ENCODE measurements at regions not wholly inside any gene's neighbourhood (a gene's known extent, or its start where the extent isn't known, plus 50 kb on each side); places are given as distances from the start of the nearest gene placed in this dataset.

- Histone ChIP-seq H3K4me3 (IDR thresholded peaks at IDR 0.05; ENCODE audit: insufficient read depth, low read depth, low read length) (no peak overlapping the region), H3K79me2 (ENCODE audit: insufficient read depth, low read depth) (no peaks in the 10 kb centered on the region), H3K4me2 (no peak overlapping the region), H3K27ac (no peak overlapping the region), H2AFZ (ENCODE audit: low read depth) (no peak overlapping the region), H3K9ac (no peak overlapping the region), H4K20me1 (ENCODE audit: insufficient read depth) (no peaks in the 10 kb centered on the region), H3K4me1 (ENCODE audit: low read depth, poor library complexity, severe bottlenecking) (peaks cover 18% of the 10 kb centered on the region), H3K27me3 (ENCODE audit: insufficient read depth, low read depth) (0 out of 2 replicates have a peak, but pooled peaks cover 2% of the 10 kb centered on the region), H3K36me3 (ENCODE audit: insufficient read depth) (no peaks in the 10 kb centered on the region)
- TF ChIP-seq CTCF (conservative IDR thresholded peaks at IDR 0.05; ENCODE audit: low read depth, low read length): no peak
Measured at GRCh38 chr9:129385211-129385934, 207.3 kb upstream of the IER5L start.

GRCh38 chr9:129384491-129385210, 206.6 kb upstream of the IER5L start:
- no peak overlapping the region for H3K27ac ChIP-seq
- no peak overlapping the region for H3K4me2 ChIP-seq
- H3K79me2 ChIP-seq (ENCODE audit: insufficient read depth, low read depth): no peaks in the 10 kb centered on the region
- H3K4me1 ChIP-seq (ENCODE audit: low read depth, poor library complexity, severe bottlenecking): peaks cover 18% of the 10 kb centered on the region
- H3K36me3 ChIP-seq (ENCODE audit: insufficient read depth): no peaks in the 10 kb centered on the region
- no peak for TF ChIP-seq CTCF (conservative IDR thresholded peaks at IDR 0.05; ENCODE audit: low read depth, low read length)
- H4K20me1 ChIP-seq (ENCODE audit: insufficient read depth): no peaks in the 10 kb centered on the region
- 0 out of 2 replicates have a peak, but pooled peaks cover 2% of the 10 kb centered on the region for H3K27me3 ChIP-seq (ENCODE audit: insufficient read depth, low read depth)
- no peak overlapping the region for H3K4me3 ChIP-seq (IDR thresholded peaks at IDR 0.05; ENCODE audit: insufficient read depth, low read depth, low read length)
- no peak overlapping the region for H2AFZ ChIP-seq (ENCODE audit: low read depth)
- no peak overlapping the region for H3K9ac ChIP-seq

GRCh38 chr9:129383561-129384490, 205.8 kb upstream of the IER5L start:
- peak overlapping the region; percentile 80 for H3K4me2 ChIP-seq
- no peaks in the 10 kb centered on the region for H4K20me1 ChIP-seq (ENCODE audit: insufficient read depth)
- peak overlapping the region; percentile 66 for H2AFZ ChIP-seq (ENCODE audit: low read depth)
- H3K79me2 ChIP-seq (ENCODE audit: insufficient read depth, low read depth): no peaks in the 10 kb centered on the region
- TF ChIP-seq CTCF (conservative IDR thresholded peaks at IDR 0.05; ENCODE audit: low read depth, low read length): no peak
- H3K4me1 ChIP-seq (ENCODE audit: low read depth, poor library complexity, severe bottlenecking): peaks cover 18% of the 10 kb centered on the region
- 0 out of 2 replicates have a peak, but pooled peaks cover 2% of the 10 kb centered on the region for H3K27me3 ChIP-seq (ENCODE audit: insufficient read depth, low read depth)
- H3K36me3 ChIP-seq (ENCODE audit: insufficient read depth): no peaks in the 10 kb centered on the region
- peak overlapping the region; percentile 32; the same call in 1 of the 2 replicates for H3K9ac ChIP-seq
- H3K27ac ChIP-seq: no peak overlapping the region
- H3K4me3 ChIP-seq (IDR thresholded peaks at IDR 0.05; ENCODE audit: insufficient read depth, low read depth, low read length): no peak overlapping the region

GRCh38 chr9:129383019-129383560, 205.0 kb upstream of the IER5L start:
- Histone ChIP-seq H2AFZ (ENCODE audit: low read depth) (peak overlapping the region; percentile 66), H3K4me3 (IDR thresholded peaks at IDR 0.05; ENCODE audit: insufficient read depth, low read depth, low read length) (no peak overlapping the region), H3K27me3 (ENCODE audit: insufficient read depth, low read depth) (0 out of 2 replicates have a peak, but pooled peaks cover 2% of the 10 kb centered on the region), H3K27ac (no peak overlapping the region), H3K9ac (no peak overlapping the region), H3K4me2 (peak overlapping the region; percentile 80), H3K36me3 (ENCODE audit: insufficient read depth) (no peaks in the 10 kb centered on the region), H3K4me1 (ENCODE audit: low read depth, poor library complexity, severe bottlenecking) (peaks cover 18% of the 10 kb centered on the region), H4K20me1 (ENCODE audit: insufficient read depth) (no peaks in the 10 kb centered on the region), H3K79me2 (ENCODE audit: insufficient read depth, low read depth) (no peaks in the 10 kb centered on the region)
- no peak for TF ChIP-seq CTCF (conservative IDR thresholded peaks at IDR 0.05; ENCODE audit: low read depth, low read length)
